ENCODE measurements at regions not wholly inside any gene's neighbourhood (a gene's known extent, or its start where the extent isn't known, plus 50 kb on each side); places are given as distances from the start of the nearest gene placed in this dataset.

- no peaks in the 10 kb centered on the region for H3K36me3 ChIP-seq (ENCODE audit: control insufficient read depth in 4 of 4, insufficient read depth in 4 of 4, low read length in 4 of 4)
- H3K27me3 ChIP-seq (ENCODE audit: control insufficient read depth in 3 of 3, insufficient read depth in 3 of 3, low read length in 2 of 3) = no peaks in the 10 kb centered on the region
- H3K4me3 ChIP-seq = no peak overlapping the region
- TF ChIP-seq, protein P1, sequence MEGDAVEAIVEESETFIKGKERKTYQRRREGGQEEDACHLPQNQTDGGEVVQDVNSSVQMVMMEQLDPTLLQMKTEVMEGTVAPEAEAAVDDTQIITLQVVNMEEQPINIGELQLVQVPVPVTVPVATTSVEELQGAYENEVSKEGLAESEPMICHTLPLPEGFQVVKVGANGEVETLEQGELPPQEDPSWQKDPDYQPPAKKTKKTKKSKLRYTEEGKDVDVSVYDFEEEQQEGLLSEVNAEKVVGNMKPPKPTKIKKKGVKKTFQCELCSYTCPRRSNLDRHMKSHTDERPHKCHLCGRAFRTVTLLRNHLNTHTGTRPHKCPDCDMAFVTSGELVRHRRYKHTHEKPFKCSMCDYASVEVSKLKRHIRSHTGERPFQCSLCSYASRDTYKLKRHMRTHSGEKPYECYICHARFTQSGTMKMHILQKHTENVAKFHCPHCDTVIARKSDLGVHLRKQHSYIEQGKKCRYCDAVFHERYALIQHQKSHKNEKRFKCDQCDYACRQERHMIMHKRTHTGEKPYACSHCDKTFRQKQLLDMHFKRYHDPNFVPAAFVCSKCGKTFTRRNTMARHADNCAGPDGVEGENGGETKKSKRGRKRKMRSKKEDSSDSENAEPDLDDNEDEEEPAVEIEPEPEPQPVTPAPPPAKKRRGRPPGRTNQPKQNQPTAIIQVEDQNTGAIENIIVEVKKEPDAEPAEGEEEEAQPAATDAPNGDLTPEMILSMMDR (IDR thresholded peaks at IDR 0.05; ENCODE audit: control extremely low read depth, extremely low read depth) = no peak
- DNase-seq (no peak), ATAC-seq (ENCODE audit: insufficient read depth, low FRiP score) (no peak)
- no peak overlapping the region for H3K9ac ChIP-seq (ENCODE audit: insufficient read depth in 1 of 2, low read length in 2 of 2)
- 71 to 76% methylated on average over 4 of the region's 4 CpGs for WGBS, 2 donors
- H3K27ac ChIP-seq (ENCODE audit: low read depth in 1 of 2, low read length in 1 of 2) = no peak overlapping the region
- H3K9me3 ChIP-seq (ENCODE audit: control insufficient read depth in 4 of 4, insufficient read depth in 3 of 4, low read length in 3 of 4) = peaks cover 0 to 6% (median 4%) of the 10 kb centered on the region in 4 donors
- H3K4me1 ChIP-seq (ENCODE audit: control insufficient read depth in 5 of 5, insufficient read depth in 5 of 5, low read length in 5 of 5) = no peaks in the 10 kb centered on the region
These were observed 1289.4 kb downstream of the AACS start for GRCh38 chr12:126354633-126355032.

- Histone ChIP-seq H3K9me3 (ENCODE audit: control insufficient read depth in 4 of 4, insufficient read depth in 3 of 4, low read length in 3 of 4) (peaks cover 0 to 6% (median 2%) of the 10 kb centered on the region in 4 donors), H3K36me3 (ENCODE audit: control insufficient read depth in 4 of 4, insufficient read depth in 4 of 4, low read length in 4 of 4) (no peaks in the 10 kb centered on the region), H3K4me3 (no peak overlapping the region), H3K4me1 (ENCODE audit: control insufficient read depth in 5 of 5, insufficient read depth in 5 of 5, low read length in 5 of 5) (no peaks in the 10 kb centered on the region), H3K27me3 (ENCODE audit: control insufficient read depth in 3 of 3, insufficient read depth in 3 of 3, low read length in 2 of 3) (no peaks in the 10 kb centered on the region), H3K9ac (ENCODE audit: insufficient read depth in 1 of 2, low read length in 2 of 2) (no peak overlapping the region), H3K27ac (ENCODE audit: low read depth in 1 of 2, low read length in 1 of 2) (no peak overlapping the region)
- DNase-seq = no peak
- 89% methylated on average over 2 of the region's 2 CpGs for WGBS, 2 donors
- TF ChIP-seq, protein P1 (IDR thresholded peaks at IDR 0.05; ENCODE audit: control extremely low read depth, extremely low read depth) = no peak
- ATAC-seq (ENCODE audit: insufficient read depth, low FRiP score) = no peak
These were observed 1290.1 kb downstream of the AACS start for GRCh38 chr12:126355346-126355745.

GRCh38 chr12:126358806-126359205, 1293.6 kb downstream of the AACS start:
- Histone ChIP-seq H3K9me3 (ENCODE audit: control insufficient read depth in 4 of 4, insufficient read depth in 3 of 4, low read length in 3 of 4) (peaks cover 0 to 3% (median under 1%) of the 10 kb centered on the region in 4 donors), H3K27me3 (ENCODE audit: control insufficient read depth in 3 of 3, insufficient read depth in 3 of 3, low read length in 2 of 3) (no peaks in the 10 kb centered on the region), H3K27ac (ENCODE audit: low read depth in 1 of 2, low read length in 1 of 2) (no peak overlapping the region), H3K4me3 (no peak overlapping the region), H3K36me3 (ENCODE audit: control insufficient read depth in 4 of 4, insufficient read depth in 4 of 4, low read length in 4 of 4) (no peaks in the 10 kb centered on the region), H3K9ac (ENCODE audit: insufficient read depth in 1 of 2, low read length in 2 of 2) (no peak overlapping the region), H3K4me1 (ENCODE audit: control insufficient read depth in 5 of 5, insufficient read depth in 5 of 5, low read length in 5 of 5) (peaks cover 0 to 2% (median 0%) of the 10 kb centered on the region in 5 donors)
- no peak for DNase-seq
- no peak for ATAC-seq (ENCODE audit: insufficient read depth, low FRiP score)
- TF ChIP-seq, protein P1 (IDR thresholded peaks at IDR 0.05; ENCODE audit: control extremely low read depth, extremely low read depth) = no peak
- WGBS, 2 donors = 91 to 92% methylated on average over 5 of the region's 5 CpGs

GRCh38 chr12:126359216-126359615, 1294.0 kb downstream of the AACS start:
- 79 to 91% methylated on average over 3 of the region's 3 CpGs for WGBS, 2 donors
- Histone ChIP-seq H3K36me3 (ENCODE audit: control insufficient read depth in 4 of 4, insufficient read depth in 4 of 4, low read length in 4 of 4) (no peaks in the 10 kb centered on the region), H3K4me3 (no peak overlapping the region), H3K4me1 (ENCODE audit: control insufficient read depth in 5 of 5, insufficient read depth in 5 of 5, low read length in 5 of 5) (peaks cover 0 to 2% (median 0%) of the 10 kb centered on the region in 5 donors), H3K27ac (ENCODE audit: low read depth in 1 of 2, low read length in 1 of 2) (no peak overlapping the region), H3K9me3 (ENCODE audit: control insufficient read depth in 4 of 4, insufficient read depth in 3 of 4, low read length in 3 of 4) (peaks cover 0 to 3% (median under 1%) of the 10 kb centered on the region in 4 donors), H3K9ac (ENCODE audit: insufficient read depth in 1 of 2, low read length in 2 of 2) (no peak overlapping the region), H3K27me3 (ENCODE audit: control insufficient read depth in 3 of 3, insufficient read depth in 3 of 3, low read length in 2 of 3) (no peaks in the 10 kb centered on the region)
- DNase-seq (no peak), ATAC-seq (ENCODE audit: insufficient read depth, low FRiP score) (no peak)
- TF ChIP-seq, protein P1 (IDR thresholded peaks at IDR 0.05; ENCODE audit: control extremely low read depth, extremely low read depth) = no peak
